HG02943 (cell line): ENCODE measurements at regions not wholly inside any gene's neighbourhood (a gene's known extent, or its start where the extent isn't known, plus 50 kb on each side); places are given as distances from the start of the nearest gene placed in this dataset.

Experiments
- ATAC-seq: cut with Tn5 transposase; IDR thresholded peaks from one replicate; pipeline ENCODE4 v1.9.1; 2021; ENCODE audit warnings: mild to moderate bottlenecking, low read depth, moderate library complexity; ENCODE audit not compliant: unreplicated experiment

DNA sequence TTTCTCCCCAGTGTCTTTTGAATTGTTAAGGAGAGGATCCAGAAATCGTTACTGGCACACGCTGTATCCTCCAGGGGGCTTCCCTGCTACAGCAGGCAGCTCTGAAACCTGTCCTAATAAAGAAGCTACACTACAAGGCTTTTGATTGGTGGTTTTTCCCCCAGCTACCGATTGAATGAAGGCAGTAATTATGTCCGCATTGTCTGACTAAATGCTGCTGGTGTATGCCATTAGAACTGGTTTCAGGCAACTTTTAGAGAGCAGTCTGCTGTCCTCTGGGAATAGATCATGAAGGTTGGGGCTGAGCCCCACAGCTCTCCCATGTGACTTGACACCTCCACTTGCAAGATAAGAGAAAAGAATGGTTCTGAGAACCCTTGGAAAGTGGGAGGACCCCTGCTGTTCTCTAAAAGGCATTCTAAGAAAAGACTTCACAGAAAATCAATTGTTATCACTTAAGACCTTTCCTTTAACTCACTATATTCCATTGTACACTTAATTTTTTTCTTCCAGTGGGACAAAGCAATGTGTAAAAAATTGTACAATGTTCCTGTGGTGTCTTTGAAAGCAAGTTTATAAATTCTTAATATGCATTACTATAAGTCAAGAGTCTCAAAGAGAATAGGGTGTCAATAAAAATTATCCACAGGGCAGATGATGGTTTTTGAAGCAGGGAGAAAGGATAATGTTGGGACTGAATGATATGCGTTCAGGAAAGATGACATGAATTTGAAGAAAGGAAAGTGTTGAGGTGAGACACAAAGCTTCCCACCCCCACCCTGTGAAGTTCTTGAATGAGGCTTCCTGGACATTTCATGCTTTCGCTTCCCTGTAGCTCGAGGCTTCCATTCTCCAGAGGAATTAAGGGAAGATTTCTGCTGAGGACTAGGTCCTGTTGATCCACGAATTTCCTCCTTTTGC, 53.0 kb upstream of the DAZL start:
- no peak for ATAC-seq

DNA sequence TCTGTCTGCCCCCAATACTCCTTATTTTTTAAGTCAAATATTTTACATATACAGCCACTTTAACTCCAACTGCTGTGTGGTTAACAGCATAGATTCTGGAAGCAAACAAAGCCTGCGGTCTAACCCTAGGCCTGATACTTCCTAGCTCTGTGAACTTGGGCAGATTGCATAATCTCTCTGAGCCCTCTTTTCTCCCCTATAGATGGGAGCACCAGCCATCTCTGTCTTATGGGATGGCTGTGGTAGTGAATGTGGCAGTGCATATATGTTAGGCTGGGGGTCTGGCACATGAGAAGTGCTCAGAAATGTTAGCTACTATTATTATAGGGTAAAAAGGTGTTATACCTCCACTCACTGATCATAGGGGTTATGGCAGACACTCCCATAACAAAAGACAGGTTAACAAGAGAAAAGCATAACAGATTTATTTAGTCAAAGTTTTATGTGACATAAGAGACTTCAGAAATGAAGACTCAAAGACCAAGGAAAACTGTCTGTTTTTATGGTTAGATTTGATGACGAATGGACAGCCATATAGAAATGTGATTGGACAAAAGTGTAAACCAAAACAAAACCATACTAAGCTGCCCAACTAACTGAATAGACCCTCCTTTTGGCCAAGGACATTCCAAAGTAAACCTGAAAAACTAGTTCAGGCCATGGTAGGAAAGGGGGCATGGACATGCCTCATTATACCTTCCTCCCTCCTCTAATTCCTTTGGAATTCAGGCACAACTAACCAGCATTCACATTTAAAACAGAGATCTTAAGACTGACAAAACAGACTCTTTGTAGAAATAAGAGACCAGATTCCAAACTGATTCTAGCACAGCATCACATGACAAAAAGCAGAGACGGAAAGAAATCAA, 53.9 kb upstream of the DAZL start:
- ATAC-seq: no peak

DNA sequence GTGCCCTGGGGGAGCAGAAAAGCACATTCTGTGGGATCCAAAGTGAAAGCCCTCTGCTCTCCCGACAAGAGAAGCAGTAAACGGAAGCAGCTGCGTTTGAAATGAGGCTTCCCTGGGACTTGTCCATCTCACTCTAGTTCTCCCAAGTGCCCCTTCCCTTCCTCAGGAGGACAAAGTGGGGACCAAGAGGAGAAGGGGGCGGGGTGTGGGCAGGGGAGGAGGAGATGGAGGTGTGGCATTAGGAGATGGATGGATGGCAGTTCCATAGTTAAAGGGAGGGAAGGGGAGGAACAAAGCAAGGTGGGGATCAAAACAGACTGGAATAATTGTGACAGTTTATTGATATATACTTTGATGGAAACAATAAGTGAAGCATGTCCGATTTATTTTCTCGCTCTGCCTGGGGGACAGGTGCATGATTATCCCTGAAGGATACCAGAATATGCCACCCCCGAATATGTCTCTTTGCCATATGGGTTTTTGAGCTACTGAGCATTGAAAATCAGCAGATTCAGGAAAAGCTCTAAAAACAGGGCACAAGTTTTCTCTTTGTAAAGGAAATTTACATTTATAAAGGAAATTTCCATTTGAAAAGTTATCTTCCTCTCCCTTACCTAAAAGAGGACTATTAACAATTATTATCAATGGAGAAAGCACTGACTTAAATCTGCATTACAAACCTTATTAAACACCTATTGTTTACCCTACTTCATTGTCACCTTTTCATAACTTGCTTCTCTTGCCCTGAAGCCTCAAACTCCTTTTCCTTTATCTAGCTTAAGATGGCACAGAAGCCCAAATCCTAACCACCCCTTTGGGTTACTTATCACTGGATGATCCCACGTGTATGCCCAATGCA, 58.9 kb upstream of the DAZL start:
- ATAC-seq: no peak

DNA sequence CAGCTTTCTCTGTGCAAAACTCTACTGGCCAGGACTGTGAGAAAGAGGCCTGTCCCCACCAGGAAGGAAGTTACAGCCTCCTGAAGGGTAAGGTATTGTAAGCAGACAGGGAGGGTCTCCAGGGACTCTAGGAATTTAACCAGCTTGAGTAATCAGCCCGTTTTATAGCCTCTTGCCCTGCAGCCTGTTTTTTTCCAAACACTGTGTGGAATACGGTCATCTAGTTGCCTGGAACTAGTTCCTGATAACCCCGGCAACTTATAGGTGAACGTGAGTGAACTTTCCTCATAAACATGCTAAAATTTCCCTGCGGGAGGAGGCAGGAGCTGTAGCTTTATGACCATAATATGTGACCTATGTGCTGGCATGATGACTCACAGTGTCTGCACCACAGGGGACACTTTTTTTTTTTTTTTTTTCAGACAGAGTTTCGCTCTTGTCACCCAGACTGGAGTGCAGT, 60.1 kb upstream of the DAZL start:
- no peak for ATAC-seq

DNA sequence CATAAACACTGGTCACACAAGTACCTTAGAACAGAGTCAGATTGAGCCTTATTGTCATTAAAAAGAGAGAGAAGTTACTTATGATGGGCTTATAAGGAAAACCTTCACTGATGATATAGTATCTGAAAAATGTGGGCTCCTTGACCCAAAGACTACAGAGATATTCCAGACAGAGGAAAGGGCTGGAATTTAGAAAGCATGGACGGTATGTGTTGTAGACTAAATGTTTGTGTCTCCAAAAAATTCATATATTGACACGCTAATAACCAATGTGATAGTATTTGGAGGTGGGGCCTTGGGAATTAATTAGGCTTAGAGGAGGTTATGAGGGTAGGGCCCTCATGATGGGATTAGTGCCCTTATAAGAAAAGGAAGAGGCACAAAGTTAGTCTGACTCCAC, 61.0 kb upstream of the DAZL start:
- no peak for ATAC-seq

DNA sequence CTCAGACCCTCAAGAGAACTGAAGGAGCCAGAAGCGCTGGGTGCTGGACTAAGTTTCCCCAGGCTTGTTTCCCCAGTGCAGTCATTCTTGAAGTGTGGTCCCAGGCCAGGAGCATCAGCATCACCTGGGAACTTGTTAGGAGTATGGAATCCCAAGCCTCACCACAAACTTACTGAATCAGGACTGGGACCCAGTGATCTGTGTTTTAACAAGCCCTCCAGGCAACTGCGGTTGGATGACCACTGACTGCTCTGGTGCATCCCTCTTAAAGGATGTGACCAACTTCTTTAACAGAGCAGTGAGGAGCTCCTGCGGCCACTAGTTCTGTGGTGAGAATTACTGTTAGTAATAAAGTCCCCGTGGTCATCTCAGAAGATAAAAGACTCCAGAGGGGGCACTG, 62.4 kb upstream of the DAZL start:
- ATAC-seq: no peak

DNA sequence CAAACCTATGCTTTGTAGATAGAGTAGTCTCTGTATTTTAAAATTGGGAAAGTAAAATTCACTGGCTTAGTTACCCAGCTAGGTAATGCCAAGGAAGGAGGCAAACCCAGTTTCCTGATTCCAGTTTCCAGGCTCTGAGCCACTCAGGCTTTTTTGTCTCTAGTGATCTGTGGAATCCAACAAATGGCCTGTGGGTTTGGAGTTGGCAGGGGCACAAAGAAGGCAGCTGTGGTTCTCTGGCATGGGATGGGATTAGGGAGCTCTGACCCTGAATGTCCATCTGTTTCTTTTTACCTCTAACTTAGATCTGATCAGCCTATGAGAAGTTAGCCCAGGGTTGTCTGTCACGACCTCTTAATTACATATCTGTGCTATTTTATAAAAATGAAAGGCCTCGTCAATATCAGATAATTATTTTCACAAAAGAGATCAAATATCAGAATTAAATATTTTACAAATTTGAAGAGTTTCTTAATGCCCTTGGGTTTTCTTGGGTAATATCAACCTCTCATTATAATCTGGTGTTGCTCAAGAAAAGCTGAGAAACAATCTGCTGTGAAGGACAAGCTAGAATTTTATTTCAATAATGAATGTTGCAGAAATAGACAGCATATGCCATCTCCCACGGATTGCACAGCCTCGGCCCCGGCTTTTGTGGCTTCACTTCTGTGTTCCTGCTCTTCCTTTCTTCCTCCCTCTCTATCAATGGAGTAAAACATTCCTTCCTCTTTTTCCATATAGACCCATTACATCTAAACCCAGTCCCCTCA, 63.7 kb upstream of the DAZL start:
- ATAC-seq: no peak

DNA sequence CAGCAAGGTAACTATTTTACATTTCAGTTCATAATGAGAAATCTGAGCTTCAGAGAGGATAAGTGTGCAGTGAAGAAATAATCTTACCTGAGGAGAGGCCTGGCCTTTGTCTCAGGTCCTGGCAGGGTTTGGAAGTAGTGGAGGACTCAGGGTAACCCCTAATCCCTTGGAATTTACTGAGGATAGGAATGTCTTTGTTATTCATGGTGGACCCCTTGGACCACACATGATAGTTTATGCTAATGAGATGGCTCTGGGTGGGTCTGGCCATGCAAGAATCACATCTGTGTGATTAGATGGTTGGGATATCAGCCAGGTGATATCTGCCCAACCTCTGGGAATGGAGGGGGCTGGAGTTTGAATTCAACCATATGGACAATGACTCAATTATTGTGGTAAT, 65.0 kb upstream of the DAZL start:
- no peak for ATAC-seq

DNA sequence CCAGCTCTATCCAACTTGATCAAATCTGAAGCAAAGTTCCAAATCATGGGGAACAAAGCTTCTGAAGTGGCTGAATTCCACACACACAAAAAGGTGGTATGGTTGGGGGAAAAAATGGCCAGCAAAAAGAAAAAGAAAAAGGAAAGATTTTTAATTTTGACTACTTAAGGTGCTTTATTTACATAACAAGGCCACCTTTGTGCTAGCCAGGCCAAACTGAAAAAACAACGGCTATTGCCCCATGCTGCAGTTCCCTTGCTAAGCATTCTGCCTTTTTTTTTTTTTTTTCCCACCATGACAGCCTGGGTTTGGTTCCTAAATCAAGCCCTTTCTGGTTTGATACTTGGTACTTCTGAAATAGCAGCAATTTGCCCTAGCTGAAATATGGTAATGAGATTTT, 66.5 kb upstream of the DAZL start:
- no peak for ATAC-seq

DNA sequence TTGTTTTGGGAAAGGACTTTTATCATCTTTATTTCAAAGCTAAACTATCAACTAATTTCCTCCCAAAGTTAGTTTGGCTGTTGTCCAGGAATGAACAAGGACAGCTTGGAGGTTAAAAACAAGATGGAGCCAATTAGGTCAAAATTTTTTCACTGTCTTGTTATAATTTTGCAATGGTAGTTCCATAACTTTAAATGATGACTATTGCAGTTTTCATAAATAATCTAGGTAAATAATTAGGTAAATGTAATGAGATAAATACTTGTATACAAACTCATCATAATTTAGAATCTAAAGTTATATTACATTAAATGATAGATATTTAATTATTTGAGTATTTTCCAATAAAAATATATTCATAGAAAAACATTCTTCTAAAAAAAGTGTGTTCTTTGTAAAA, 68.3 kb upstream of the DAZL start:
- no peak for ATAC-seq

DNA sequence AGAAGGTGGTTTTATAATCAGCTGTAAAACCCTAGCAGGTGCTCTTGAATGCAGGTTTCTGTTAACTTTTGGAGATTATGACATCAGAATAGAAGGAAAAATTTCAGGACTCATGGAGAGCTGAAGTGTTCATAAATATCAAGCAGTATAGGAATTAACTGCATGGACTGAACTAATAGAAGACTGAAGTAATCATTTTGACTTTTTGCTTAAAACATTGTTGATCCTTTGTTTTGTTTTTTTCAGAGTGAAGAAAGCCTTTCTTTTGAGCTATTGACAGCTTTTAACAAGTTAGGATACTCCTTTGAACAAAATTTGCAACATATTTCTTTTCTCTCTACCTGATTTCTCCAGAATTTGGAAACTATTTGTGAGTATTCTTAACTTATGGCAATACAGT, 70.6 kb upstream of the DAZL start:
- no peak for ATAC-seq

DNA sequence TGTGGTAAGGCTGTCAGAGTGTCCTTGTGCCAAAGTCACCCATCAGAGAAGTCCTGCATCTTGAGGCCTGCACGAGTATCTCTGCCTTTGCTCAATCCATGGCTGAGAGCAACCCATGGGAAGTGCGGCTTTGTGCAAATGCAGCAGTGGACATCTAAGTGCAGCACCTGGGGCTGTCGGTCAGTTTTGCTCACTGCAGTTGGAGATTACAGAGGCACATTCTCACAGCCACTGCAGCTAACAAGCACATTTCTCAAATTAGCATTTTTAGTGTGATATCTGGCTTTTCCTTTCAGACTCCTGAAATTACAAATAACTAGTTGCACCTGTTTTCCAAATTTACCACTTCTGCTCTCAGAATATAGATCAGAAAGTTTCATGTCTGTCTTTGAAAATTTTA, 81.5 kb upstream of the DAZL start:
- no peak for ATAC-seq

DNA sequence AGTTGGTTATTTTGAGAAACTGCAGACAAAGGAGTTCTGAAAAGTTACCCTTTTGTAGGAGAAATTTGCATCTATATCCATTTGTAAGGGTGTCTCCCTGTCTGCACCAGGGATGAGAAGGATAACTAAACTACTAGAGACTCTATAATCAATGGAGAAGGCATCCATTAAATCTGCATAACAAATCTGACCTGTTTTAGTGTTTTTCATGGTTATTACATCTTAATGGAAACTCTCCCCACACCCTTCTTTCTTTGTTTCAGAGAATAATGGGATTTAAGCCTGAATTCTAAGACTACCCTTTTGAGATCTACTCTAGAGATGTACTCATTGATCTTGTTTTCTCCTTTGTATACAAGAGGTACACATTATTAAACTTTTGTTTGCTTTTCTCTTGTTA, 82.0 kb upstream of the DAZL start:
- no peak for ATAC-seq

DNA sequence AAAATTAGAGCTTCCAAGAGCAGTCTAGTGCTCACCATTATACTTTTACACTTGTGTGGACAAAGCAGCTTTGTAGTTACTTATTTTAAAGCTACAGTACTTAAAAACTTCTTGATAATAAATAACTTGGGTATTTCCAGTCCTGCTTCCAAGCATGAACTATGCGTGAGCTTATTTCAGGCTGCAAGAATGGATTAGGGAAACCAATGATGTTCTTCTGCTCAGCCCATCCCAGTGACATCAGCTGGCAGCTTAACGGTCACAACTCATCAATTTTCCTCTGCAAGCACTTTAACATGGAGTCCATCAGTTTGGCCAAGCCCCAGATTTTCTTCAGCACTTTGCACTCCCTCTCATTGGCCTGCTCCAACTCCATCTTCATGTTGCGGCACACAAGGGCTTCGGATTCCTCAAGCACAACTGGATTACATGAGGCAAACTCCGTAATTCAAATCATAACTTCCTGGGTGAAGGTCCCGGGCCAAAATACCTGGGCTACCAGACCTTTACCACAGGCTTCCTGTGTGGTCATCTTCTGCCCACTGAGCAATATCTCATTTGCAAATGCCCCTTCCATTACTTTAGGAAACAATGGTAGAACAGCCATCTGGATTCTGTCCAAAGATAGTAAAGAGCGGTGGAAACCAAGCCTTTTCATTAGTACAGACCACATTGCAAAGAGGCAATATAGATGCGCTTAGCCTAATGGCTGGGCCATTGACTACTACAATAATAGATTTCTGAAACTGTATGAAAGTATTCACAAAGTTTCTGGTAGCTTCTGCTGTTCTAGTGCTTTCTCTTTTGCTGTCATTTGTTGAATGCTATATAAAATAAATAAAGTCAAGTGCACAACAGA, 87.5 kb upstream of the DAZL start:
- no peak for ATAC-seq

DNA sequence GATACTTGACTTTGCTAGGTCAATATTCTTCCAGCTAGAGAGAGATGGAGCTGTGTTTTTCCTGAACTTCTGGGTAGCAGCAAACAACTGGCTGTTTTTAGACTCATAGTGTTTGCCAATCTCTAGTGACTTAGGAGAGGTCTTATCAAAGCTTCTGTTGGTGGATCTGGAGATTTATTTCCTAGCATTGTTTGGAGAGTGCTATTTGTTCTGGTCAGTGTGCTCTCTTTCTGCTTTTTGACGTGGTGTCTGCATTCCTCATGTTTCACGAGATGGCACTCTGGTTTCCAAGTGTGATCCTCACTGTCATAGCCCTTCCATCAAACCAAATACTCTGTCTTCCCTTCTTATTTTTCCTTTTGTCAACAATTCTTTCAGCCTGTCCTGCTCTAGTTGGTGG, 88.6 kb upstream of the DAZL start:
- ATAC-seq: no peak

DNA sequence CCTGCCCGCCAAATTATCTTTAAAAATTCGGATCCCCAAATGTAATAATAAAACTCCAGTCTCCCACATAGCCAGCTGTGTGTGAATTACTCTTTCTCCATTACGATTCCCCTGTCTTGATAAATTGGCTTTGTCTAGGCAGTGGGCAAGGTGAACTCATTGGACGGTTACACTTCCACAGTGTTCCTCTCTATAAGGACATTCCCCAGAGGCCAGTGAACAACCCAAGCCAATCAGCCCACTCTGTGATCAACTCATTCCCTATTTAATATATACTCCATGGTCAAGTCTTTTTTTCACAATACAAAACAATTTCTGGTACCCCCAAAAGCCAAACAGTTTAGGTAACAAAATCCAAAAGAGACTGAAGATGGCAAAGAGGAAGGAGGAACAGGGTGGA, 90.5 kb upstream of the DAZL start:
- ATAC-seq: no peak

DNA sequence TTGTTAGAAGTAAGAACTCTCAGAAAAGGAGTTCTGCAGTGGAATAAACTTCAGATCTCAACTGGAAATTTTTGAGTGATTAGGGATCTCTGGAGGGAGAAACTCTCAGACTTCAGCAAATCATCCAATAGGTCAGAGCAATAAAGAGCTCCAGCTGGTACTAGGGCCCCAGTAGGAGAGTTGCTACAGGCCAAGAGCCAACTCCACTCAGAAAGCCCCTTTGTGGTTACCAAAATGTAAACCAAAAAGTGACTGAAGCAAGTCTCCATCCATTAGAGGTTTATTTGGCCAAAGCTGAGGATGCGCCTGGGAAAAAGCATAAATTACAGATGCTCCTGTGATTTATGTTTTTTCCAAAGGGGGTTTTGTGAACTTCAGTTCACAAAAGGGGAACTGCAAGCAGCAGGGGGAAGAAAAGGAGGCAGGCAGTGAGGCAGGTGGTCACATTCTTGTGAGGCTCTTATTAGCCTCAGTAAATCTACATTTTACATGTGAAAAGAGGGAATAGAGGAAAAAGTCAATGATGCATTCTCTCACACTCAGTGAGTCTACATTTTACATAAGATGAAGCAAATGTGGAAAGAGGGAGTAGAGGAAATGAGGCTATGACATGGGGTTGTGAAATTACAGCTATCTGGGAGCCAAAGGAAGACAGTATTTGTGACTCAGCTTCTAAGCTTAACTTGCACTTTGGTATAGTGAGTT, 92.4 kb upstream of the DAZL start:
- no peak for ATAC-seq

DNA sequence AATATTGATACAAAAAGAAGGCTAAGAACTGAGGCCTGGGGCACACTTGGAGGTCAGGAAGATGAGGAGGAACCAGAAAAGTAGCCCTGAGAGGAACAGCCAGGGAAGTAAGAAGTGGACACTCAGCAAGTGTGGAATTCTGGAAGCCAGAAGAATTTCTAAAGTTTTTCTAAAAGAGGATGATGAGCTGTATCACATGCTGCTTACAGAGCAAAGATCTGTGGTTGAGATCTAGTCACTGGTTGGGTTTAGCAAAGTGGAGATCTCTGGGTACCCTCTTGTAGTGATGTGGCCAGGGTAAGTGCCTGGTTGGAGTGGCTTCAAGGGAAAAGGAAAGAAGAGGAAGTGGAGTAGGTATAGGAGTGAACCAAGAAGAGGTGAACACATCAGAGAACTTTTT, 95.4 kb upstream of the DAZL start:
- no peak for ATAC-seq
